Suprapubic skin (tissue), 3 donors: ENCODE measurements at regions not wholly inside any gene's neighbourhood (a gene's known extent, or its start where the extent isn't known, plus 50 kb on each side); places are given as distances from the start of the nearest gene placed in this dataset.
"Not testable (repeated sequence)": the region's sequence is repeated elsewhere in the genome, so short reads cannot be mapped to it uniquely, and the experiment has no call there.

Experiments
- POLR2AphosphoS5 ChIP-seq, 3 donors: sonication (generic); formaldehyde crosslinking; IDR thresholded peaks; one replicate each; pipeline ENCODE4 v1.6.1; 2017; ENCODE audit warnings: antibody characterized with exemption in 3 of 3
- TF ChIP-seq, protein P1 (sequence below), 2 donors: fragments of 200-600 bp in 1 of 2; fragments of 450-650 bp in 1 of 2; sonication (generic) in 1 of 2; IDR thresholded peaks; one replicate each; pipeline ENCODE4 v1.5.1; 2016 to 2019; ENCODE audit warnings: antibody characterized with exemption in 2 of 2, mild to moderate bottlenecking in 1 of 2, moderate library complexity in 1 of 2

DNA sequence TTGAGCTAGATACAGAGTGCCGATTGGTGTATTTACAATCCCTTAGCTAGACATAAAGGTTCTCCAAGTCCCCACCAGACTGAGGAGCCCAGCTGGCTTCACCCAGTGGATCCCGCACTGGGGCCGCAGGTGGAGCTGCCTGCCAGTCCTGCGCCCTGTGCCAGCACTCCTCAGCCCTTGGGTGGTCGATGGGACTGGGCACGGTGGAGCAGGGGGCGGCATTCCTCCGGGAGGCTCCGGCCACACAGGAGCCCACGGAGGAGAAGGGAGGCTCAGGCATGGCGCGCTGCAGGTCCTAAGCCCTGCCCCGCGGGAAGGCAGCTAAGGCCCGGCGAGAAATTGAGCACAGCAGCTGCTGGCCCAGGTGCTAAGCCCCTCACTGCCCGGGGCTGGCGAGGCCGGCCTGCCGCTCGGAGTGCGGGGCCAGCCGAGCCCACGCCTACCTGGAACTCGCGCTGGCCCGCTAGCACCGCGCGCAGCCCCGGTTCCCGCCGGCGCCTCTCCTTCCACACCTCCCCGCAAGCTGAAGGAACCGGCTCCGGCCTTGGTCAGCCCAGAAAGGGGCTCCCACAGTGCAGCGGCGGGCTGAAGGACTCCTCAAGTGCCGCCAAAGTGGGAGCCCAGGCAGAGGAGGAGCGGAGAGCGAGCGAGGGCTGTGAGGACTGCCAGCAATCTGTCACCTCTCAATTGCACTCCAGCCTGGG lies 54.9 kb upstream of the MYO10 start:
- not testable (repeated sequence) for TF ChIP-seq POLR2AphosphoS5 (IDR thresholded peaks at IDR 0.05)
- TF ChIP-seq, protein P1, sequence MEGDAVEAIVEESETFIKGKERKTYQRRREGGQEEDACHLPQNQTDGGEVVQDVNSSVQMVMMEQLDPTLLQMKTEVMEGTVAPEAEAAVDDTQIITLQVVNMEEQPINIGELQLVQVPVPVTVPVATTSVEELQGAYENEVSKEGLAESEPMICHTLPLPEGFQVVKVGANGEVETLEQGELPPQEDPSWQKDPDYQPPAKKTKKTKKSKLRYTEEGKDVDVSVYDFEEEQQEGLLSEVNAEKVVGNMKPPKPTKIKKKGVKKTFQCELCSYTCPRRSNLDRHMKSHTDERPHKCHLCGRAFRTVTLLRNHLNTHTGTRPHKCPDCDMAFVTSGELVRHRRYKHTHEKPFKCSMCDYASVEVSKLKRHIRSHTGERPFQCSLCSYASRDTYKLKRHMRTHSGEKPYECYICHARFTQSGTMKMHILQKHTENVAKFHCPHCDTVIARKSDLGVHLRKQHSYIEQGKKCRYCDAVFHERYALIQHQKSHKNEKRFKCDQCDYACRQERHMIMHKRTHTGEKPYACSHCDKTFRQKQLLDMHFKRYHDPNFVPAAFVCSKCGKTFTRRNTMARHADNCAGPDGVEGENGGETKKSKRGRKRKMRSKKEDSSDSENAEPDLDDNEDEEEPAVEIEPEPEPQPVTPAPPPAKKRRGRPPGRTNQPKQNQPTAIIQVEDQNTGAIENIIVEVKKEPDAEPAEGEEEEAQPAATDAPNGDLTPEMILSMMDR (IDR thresholded peaks at IDR 0.05), result not testable (repeated sequence)
